ENCODE measurements at regions not wholly inside any gene's neighbourhood (a gene's known extent, or its start where the extent isn't known, plus 50 kb on each side); places are given as distances from the start of the nearest gene placed in this dataset.

GRCh38 chr5:98419825-98420224, 353.6 kb upstream of the RGMB start:
- Histone ChIP-seq H3K4me2 (replicated peaks; ENCODE audit: extremely low read depth, low read length, poor library complexity, severe bottlenecking) (no peak overlapping the region), H3K4me3 (replicated peaks in 1 of 3; ENCODE audit: low read depth in 2 of 3, low read length in 3 of 3) (no peak overlapping the region), H3K27me3 (ENCODE audit: control insufficient read depth in 2 of 2, insufficient read depth in 2 of 2, low read length in 2 of 2) (no peaks in the 10 kb centered on the region), H3K79me2 (ENCODE audit: insufficient read depth, low read length) (no peaks in the 10 kb centered on the region), H3K9ac (ENCODE audit: insufficient read depth, low read length, poor library complexity, severe bottlenecking) (no peak overlapping the region), H3K27ac (ENCODE audit: low read depth in 1 of 2, low read length in 2 of 2) (no peak overlapping the region), H3K36me3 (replicated peaks in 1 of 2; ENCODE audit: control insufficient read depth in 1 of 2, insufficient read depth in 2 of 2, low read length in 2 of 2) (no peaks in the 10 kb centered on the region), H2AFZ (ENCODE audit: insufficient read depth, low read depth, low read length, poor library complexity, severe bottlenecking) (no peak overlapping the region), H3K9me3 (replicated peaks in 1 of 2; ENCODE audit: control insufficient read depth in 1 of 2, insufficient read depth in 1 of 2, low read length in 2 of 2) (no peaks in the 10 kb centered on the region), H3K4me1 (ENCODE audit: control insufficient read depth in 1 of 2, insufficient read depth in 2 of 2, low read length in 2 of 2) (no peaks in the 10 kb centered on the region), H4K20me1 (ENCODE audit: insufficient read depth, low read length) (no peaks in the 10 kb centered on the region)
- Mint-ChIP-seq H3K36me3 (no peaks in the 10 kb centered on the region), H3K9me3 (peaks cover 0 to 4% (median 1%) of the 10 kb centered on the region in 7 donors), H3K4me3 (no peak overlapping the region), H3K27me3 (ENCODE audit: low read depth in 3 of 3) (no peaks in the 10 kb centered on the region), H3K4me1 (no peaks in the 10 kb centered on the region), H3K27ac (no peak overlapping the region)
- WGBS (ENCODE audit: insufficient coverage): no CpG with 5 or more reads among the region's 1 CpG
- TF ChIP-seq CTCF (IDR thresholded peaks at IDR 0.05): no peak
- intact Hi-C loops (cut with micrococcal nuclease): no loop called here
- no peak for DNase-seq

- no peak overlapping the region for H2AFZ ChIP-seq (ENCODE audit: insufficient read depth, low read depth, low read length, poor library complexity, severe bottlenecking)
- Mint-ChIP-seq H3K9me3 (peaks cover 0 to 8% (median under 1%) of the 10 kb centered on the region in 7 donors), H3K4me1 (no peaks in the 10 kb centered on the region), H3K4me3 (no peak overlapping the region), H3K27ac (no peak overlapping the region), H3K27me3 (ENCODE audit: low read depth in 3 of 3) (peaks cover 0 to 2% (median 0%) of the 10 kb centered on the region in 3 donors), H3K36me3 (no peaks in the 10 kb centered on the region)
- no peaks in the 10 kb centered on the region for H4K20me1 ChIP-seq (ENCODE audit: insufficient read depth, low read length)
- no peak overlapping the region for H3K9ac ChIP-seq (ENCODE audit: insufficient read depth, low read length, poor library complexity, severe bottlenecking)
- H3K27ac ChIP-seq (ENCODE audit: low read depth in 1 of 2, low read length in 2 of 2): no peak overlapping the region
- no peaks in the 10 kb centered on the region for H3K9me3 ChIP-seq (replicated peaks in 1 of 2; ENCODE audit: control insufficient read depth in 1 of 2, insufficient read depth in 1 of 2, low read length in 2 of 2)
- no peaks in the 10 kb centered on the region for H3K79me2 ChIP-seq (ENCODE audit: insufficient read depth, low read length)
- TF ChIP-seq CTCF (IDR thresholded peaks at IDR 0.05): no peak
- H3K27me3 ChIP-seq (ENCODE audit: control insufficient read depth in 2 of 2, insufficient read depth in 2 of 2, low read length in 2 of 2): no peaks in the 10 kb centered on the region
- DNase-seq: no peak
- no peak overlapping the region for H3K4me3 ChIP-seq (replicated peaks in 1 of 3; ENCODE audit: low read depth in 2 of 3, low read length in 3 of 3)
- intact Hi-C loops (cut with micrococcal nuclease): no loop called here
- no peaks in the 10 kb centered on the region for H3K36me3 ChIP-seq (replicated peaks in 1 of 2; ENCODE audit: control insufficient read depth in 1 of 2, insufficient read depth in 2 of 2, low read length in 2 of 2)
- no peaks in the 10 kb centered on the region for H3K4me1 ChIP-seq (ENCODE audit: control insufficient read depth in 1 of 2, insufficient read depth in 2 of 2, low read length in 2 of 2)
- H3K4me2 ChIP-seq (replicated peaks; ENCODE audit: extremely low read depth, low read length, poor library complexity, severe bottlenecking): no peak overlapping the region
- WGBS (ENCODE audit: insufficient coverage): 100% methylated on average over 1 of the region's 4 CpGs
Observed at GRCh38 chr5:98424681-98425450, 348.6 kb upstream of the RGMB start.
